HFFc6 (cell line): ENCODE measurements at regions not wholly inside any gene's neighbourhood (a gene's known extent, or its start where the extent isn't known, plus 50 kb on each side); places are given as distances from the start of the nearest gene placed in this dataset.
A peak's percentile ranks its signal among the peaks of the same experiment; 100 is the strongest.

ENCODE experiments used
- DNase-seq: peaks from one replicate; pipeline ENCODE4 v3.0.0-alpha.2; 2018
- H3K27ac Mint-ChIP-seq: 2 replicates; pipeline ENCODE4 v1.8.0; 2020; ENCODE audit warnings: mild to moderate bottlenecking, mixed read lengths
- H3K27me3 Mint-ChIP-seq: 2 replicates; pipeline ENCODE4 v1.8.0; 2021; ENCODE audit warnings: mild to moderate bottlenecking, moderate library complexity, mixed read lengths; ENCODE audit not compliant: insufficient read depth
- H3K36me3 Mint-ChIP-seq: 2 replicates; pipeline ENCODE4 v1.8.0; 2021; ENCODE audit warnings: low read depth, mixed read lengths
- H3K4me1 Mint-ChIP-seq: 2 replicates; pipeline ENCODE4 v1.8.0; 2020; ENCODE audit warnings: low read depth, mixed read lengths
- H3K4me3 Mint-ChIP-seq: 2 replicates; pipeline ENCODE4 v1.8.0; 2020; ENCODE audit warnings: mild to moderate bottlenecking, moderate library complexity, mixed read lengths
- H3K9me3 Mint-ChIP-seq: 2 replicates; pipeline ENCODE4 v1.8.0; 2020; ENCODE audit warnings: mild to moderate bottlenecking, mixed read lengths
- CTCF ChIP-seq: fragments of 200-600 bp; sonication (generic); IDR thresholded peaks from 2 replicates; pipeline ENCODE4 v1.5.0; 2021; ENCODE audit warnings: antibody characterized with exemption, mild to moderate bottlenecking

DNA sequence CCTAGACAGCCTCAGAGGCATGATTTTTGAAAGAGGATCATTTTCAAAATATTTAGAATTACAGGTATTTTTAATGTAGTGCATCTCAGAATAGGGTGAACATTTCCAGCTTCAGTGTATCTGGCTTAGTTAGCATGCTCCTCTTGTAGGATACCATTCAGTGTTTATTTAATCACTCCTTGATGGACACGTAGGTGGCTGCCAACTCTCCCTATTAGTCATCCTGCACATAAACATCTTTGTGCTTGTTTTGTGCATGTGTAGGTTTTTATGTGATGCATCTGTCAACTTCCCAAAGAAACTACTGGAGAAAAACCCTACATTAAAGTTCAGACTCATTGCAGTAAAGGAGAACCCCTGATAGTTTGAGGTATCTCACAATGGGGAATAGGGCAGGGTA lies 52.5 kb upstream of the RBM19 start:
- DNase-seq, result peak; percentile 37
- H3K4me3 Mint-ChIP-seq, result no peak overlapping the region
- peaks cover 18% of the 10 kb centered on the region for H3K4me1 Mint-ChIP-seq
- H3K36me3 Mint-ChIP-seq, result no peaks in the 10 kb centered on the region
- TF ChIP-seq CTCF, result no peak
- no peaks in the 10 kb centered on the region for H3K9me3 Mint-ChIP-seq
- H3K27me3 Mint-ChIP-seq, result peaks cover 23% of the 10 kb centered on the region
- no peak overlapping the region for H3K27ac Mint-ChIP-seq
